NCI-H2196 (cell line): ENCODE measurements at regions not wholly inside any gene's neighbourhood (a gene's known extent, or its start where the extent isn't known, plus 50 kb on each side); places are given as distances from the start of the nearest gene placed in this dataset.

ENCODE experiments used
- DNase-seq: peaks from one replicate; lab custom pipeline; 2025; ENCODE audit not compliant: unreplicated experiment; lab: John Stamatoyannopoulos, UW

DNA sequence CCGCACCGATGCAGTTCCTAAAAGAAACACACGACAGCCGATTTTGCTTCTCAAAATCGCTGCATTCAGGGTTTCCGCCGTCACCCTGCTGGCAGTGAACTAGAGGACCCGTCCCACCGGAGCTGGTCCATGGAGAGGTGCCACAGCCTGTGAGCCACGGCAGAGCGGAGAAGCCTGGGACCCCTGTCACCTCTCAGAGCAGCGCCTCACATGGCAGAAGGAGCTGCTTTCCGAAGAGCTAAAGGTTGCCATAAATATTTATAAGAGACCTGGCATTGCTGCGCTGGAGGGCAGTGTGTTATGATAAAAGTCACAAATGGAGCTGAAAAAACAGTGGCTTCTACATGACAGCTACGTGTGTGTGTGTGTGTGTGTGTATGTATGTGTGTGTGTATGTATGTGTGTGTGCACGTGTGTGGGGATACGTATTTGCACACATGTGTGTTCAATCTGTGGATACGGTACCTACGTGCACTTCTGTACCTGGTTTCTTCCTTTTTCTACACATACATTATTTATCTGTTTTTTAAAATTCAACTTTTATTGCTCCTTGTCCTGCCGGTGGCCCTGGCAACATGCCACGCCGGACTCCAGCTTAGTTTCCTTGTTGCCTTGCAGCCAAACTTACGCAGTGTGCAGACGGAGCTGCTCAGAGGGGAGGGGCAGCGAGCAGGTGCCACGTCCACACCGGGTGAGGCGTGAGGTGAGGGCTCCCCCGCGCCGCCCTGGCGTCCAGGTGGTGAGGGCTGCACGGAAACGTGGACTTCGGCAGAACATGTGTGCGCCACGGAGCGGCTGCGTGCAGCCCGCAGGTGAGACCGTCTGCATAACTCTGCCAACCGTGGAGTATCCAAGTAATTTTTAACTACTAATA lies 115.2 kb upstream of the PITRM1 start:
- DNase-seq, result no peak

- DNase-seq, result no peak
Observed at GRCh38 chr10:3282674-3283017, 110.1 kb upstream of the PITRM1 start.

GRCh38 chr10:3281941-3282673 lies 109.5 kb upstream of the PITRM1 start:
- DNase-seq, result no peak

GRCh38 chr10:3278771-3279170 lies 106.2 kb upstream of the PITRM1 start:
- DNase-seq, result no peak

DNA sequence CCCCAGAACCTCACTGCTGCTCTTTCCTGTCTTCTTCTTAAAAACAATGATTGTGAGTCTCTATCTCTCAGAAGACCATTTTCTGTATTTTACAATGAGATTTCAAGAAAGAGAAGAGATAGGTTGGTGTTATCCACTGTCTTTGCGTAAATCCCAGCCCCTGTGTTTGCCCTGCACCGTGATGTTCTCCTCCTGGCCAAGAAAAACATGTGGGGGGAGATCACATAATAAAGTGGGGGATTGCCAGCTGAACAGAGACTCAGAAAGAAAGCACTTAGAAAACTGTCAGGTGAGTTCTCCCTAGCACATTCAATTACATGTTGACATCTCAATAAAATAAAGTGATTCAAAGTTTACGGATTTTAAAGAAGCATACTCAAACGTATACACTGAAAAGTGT lies 105.0 kb upstream of the PITRM1 start:
- no peak for DNase-seq

GRCh38 chr10:3274414-3274813 lies 101.8 kb upstream of the PITRM1 start:
- DNase-seq, result no peak

GRCh38 chr10:3273966-3274365 lies 101.4 kb upstream of the PITRM1 start:
- DNase-seq, result no peak

DNA sequence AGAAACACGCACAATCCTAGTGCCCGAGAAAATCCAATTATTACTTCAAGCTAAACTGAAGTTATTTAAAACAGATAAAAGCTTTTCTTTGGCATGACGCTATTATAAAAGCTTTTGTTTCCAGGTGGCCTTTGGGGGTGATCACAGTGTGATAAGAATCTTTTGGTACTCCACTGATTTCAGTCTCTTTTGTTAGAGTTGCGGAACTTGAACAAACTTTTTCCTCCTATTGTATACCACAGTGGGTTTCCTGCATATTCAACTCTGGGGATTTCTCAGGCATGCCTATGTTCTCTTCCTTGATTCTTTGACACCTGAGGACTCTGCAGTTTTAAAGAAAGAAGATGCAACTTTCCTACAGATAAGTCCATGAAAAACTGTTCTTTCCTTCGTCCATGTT lies 99.7 kb upstream of the PITRM1 start:
- DNase-seq, result no peak

DNA sequence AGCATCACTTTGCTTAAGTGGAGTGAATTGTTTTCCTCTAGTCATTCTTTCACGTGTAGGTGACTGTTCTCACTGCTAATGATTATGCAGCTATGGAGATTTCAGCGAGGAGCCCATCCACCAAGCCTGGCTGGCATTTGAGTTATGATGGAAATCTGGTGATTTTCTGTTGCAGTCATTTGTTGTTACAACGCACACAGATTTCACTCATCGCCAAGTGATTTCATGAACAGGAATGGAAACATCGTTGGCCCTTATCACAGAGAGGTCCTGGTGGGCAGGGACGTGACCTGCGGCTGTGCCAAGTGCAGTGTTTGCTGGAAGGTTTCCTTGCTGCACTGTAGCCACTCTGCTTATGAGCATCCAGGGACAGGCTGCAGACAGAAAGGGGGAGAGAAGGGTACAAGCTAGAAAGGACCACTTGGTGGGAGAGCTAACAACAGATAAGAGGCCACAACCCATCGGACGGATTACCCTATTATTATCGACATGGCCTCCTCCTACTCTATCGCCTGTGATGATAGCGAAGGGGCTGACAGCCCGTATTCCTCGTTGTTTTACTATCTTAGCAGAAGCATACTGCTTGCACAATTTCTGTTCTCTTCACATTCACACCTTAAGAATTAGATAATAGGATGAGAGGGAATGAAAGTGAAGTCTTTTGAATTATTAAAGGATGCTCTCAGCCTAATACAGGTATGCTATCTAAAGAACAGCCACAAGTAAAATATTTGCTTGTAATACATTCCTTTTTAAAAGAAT lies 99.0 kb upstream of the PITRM1 start:
- DNase-seq, result no peak

DNA sequence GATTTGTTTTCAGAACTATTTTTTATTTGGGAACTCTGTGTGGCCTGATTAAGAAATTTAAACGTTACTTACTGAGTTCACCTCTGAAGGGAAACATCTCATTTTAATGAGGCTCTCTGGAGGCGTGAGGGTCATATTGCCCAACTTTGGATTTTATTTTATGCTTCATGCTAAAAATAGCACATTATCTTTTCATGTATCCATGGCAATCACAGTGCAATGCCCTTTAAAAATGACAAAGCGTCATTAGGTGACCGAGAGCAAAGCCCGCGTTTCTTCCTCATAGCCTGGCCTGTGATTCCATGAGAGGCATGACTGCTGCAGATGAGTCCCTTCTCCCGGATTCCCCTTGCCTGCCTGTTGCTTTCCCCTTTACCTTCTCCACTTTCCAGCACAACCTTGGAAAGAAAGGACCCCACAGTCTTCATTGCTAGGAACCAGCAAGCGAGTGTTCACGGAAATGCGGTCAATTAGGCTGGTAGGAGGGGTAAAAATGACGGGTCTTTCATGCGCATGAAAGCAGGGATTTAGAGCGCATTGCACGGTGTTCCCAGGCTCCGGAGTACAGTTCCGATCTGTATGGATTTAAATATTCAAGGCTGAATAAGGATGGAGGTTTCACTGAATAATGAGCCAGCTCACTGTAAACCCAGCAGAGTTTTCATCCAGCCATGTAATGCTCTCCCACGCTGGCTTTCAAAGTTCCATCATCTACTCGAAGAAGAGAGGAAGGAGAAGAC lies 98.2 kb upstream of the PITRM1 start:
- DNase-seq, result no peak

GRCh38 chr10:3268025-3268424 lies 95.4 kb upstream of the PITRM1 start:
- DNase-seq, result no peak

GRCh38 chr10:3265088-3265487 lies 92.5 kb upstream of the PITRM1 start:
- DNase-seq, result no peak

DNA sequence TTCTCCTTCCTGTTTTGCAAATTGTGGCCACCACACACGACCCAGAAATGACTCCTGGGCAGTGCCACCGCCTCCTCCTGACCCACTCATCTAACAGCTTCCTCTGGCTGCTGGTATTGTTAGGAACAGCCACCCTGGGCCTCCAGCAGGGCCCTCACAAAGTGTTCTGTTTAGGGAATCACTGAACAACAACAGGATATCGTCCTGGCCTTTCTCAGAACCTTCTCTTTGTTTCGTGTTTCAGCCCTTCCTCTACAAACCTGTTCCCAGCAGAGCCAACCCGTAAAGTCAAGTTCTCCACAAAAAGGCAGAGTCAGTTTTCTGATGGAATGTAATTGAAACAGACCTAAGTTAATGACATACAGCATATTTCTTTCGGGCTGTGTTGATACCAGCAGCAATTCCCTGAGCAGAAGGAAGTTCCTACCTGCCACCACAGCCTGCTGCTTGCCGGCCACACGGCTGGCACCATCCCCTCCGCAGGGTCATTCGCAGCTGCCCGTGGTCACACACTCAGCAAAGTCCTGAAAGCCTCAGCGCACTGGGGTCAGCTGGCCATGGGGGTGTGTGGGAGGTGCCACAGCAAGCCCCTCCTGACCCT lies 91.7 kb upstream of the PITRM1 start:
- no peak for DNase-seq

DNA sequence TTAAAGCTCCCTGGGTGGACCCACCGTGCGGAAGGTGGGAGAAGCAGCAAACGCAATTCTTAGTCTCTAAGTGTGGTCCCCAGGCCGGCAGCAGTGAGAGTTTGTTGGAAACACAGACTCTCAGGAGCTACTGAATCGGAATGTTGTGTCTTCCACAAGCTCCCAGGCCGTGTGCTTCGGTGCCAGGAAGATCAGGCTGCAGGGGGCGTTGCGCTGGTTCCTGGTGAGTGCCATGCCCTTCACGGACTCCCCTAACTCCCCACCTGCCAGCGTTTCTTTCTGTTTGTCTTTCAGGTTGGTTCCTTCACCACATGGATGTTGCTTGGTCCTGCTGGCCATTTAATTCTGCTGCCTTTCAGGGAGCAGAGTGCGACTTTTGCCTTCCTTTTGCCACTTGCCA lies 91.2 kb upstream of the PITRM1 start:
- DNase-seq, result no peak

DNA sequence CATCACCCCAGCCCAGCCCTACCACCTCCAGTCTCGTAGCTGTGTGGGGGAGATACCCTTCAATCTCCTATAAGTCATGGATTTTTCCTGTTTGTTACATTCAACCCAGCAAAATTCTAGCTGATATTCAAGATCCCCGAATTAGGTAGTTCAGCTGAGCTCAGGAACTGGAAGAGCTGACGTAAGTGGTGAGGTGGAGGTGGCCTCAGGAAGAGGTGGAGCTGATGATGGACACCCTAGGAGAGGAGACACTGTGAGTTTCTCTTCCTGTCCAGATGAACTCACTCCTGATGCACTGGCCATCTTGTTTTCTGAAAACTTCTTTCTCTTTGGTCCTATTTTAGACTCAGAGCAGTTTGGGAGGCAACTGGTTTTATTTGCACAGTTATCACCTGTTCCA lies 90.5 kb upstream of the PITRM1 start:
- no peak for DNase-seq

- no peak for DNase-seq
Observed at GRCh38 chr10:3261921-3262320, 89.3 kb upstream of the PITRM1 start.

- DNase-seq, result no peak
Observed at GRCh38 chr10:3260066-3260834, 87.7 kb upstream of the PITRM1 start.

DNA sequence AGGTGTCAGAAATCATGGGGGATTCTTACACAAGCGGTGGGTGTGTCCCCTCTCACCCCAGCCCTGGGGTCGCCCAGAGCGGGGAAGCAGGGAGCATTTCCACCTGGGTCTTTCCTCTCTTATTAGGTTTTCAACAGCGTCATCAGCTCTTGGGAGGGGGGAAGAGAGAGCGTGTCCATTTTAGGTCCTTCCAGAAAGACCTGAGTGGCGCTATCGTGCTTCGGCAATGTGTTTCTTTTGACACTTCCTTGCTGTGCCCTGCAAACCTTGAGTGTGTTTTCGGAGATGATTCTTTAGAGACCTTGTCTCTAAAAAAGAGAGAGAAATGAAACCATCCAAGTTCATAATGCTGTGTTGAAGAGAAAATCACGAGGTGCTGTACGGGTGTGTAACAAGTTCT lies 86.9 kb upstream of the PITRM1 start:
- no peak for DNase-seq

GRCh38 chr10:3258394-3258793 lies 85.8 kb upstream of the PITRM1 start:
- no peak for DNase-seq

DNA sequence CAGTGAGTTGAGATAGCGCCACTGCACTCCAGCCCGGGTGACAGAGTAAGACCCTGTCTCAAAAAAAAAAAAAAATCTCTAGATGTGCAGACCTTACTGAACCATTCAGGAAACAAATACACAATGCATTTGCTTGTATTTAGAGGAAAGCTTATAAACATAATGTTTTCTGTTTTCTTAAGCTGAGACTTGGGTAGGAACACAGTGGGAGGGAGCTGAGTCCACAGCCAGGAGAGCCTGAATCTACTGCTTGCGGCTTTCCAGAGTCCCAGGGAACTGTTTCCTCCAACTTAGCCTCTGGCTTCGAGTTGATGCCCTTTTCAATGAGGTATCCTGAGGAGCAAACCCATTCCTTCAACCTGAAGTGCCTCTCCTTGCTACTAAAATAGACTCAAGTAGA lies 83.0 kb upstream of the PITRM1 start:
- DNase-seq, result no peak
